ENCODE measurements at regions not wholly inside any gene's neighbourhood (a gene's known extent, or its start where the extent isn't known, plus 50 kb on each side); places are given as distances from the start of the nearest gene placed in this dataset.

- TF ChIP-seq FOXM1 (IDR thresholded peaks at IDR 0.05; ENCODE audit: borderline replicate concordance, low read depth): no peak
- TF ChIP-seq NFIC (IDR thresholded peaks at IDR 0.05): no peak
- TF ChIP-seq ZBTB7A (IDR thresholded peaks at IDR 0.05; ENCODE audit: low read depth): no peak
- no peak for TF ChIP-seq YY1 (IDR thresholded peaks at IDR 0.05; ENCODE audit: low read depth)
- TF ChIP-seq EP300 (IDR thresholded peaks at IDR 0.05; ENCODE audit: borderline replicate concordance): no peak
- TF ChIP-seq REST (IDR thresholded peaks at IDR 0.05; ENCODE audit: low read depth): no peak
- no peak for TF ChIP-seq TEAD4 (IDR thresholded peaks at IDR 0.05)
- TF ChIP-seq USF1 (IDR thresholded peaks at IDR 0.05): no peak
- TF ChIP-seq MAX (IDR thresholded peaks at IDR 0.05): no peak
- TF ChIP-seq TAF1 (IDR thresholded peaks at IDR 0.05; ENCODE audit: low read depth): no peak
- TF ChIP-seq CEBPB (IDR thresholded peaks at IDR 0.05): no peak
- no peak for TF ChIP-seq EGR1 (IDR thresholded peaks at IDR 0.05)
Measured at GRCh38 chr2:185299867-185300266, 438.7 kb upstream of the FSIP2 start.

Data from Ishikawa (cell line).